Keratinocyte (primary cell): ENCODE measurements at regions not wholly inside any gene's neighbourhood (a gene's known extent, or its start where the extent isn't known, plus 50 kb on each side); places are given as distances from the start of the nearest gene placed in this dataset.
A peak's percentile ranks its signal among the peaks of the same experiment; 100 is the strongest.

ENCODE experiments used
- CTCF ChIP-seq, 3 experiments: IDR thresholded peaks in 1 of 3; conservative IDR thresholded peaks in 1 of 3; optimal IDR thresholded peaks in 1 of 3; 2 replicates in 2 of 3; 3 replicates in 1 of 3; pipeline versions ENCODE3 to v1.5.1; 2011; ENCODE audit warnings: low read length in 3 of 3, mild to moderate bottlenecking in 3 of 3, moderate library complexity in 2 of 3, control low read depth in 1 of 3, inconsistent platforms in 1 of 3; ENCODE audit not compliant: insufficient read depth in 2 of 3; ENCODE audit errors: extremely low read depth in 1 of 3
- EZH2 ChIP-seq: IDR thresholded peaks from one replicate; pipeline ENCODE4 v1.6.1; 2012; ENCODE audit warnings: inconsistent platforms, mild to moderate bottlenecking, low read length, moderate library complexity

GRCh38 chr3:117439812-117440211 lies 730.2 kb downstream of the TUSC7 start:
- TF ChIP-seq CTCF (optimal IDR thresholded peaks at IDR 0.05 in 1 of 3, IDR thresholded peaks at IDR 0.05 in 1 of 3, conservative IDR thresholded peaks at IDR 0.05 in 1 of 3; ENCODE audit: extremely low read depth in 1 of 3, insufficient read depth in 2 of 3, low read length in 3 of 3) (peak in 1 of 3 experiments; percentile 12), EZH2 (no peak)
